Femur (tissue), 1 donor: ENCODE measurements at regions not wholly inside any gene's neighbourhood (a gene's known extent, or its start where the extent isn't known, plus 50 kb on each side); places are given as distances from the start of the nearest gene placed in this dataset.

Source experiments
- DNase-seq: peaks from one replicate; pipeline ENCODE4 v3.0.0-alpha.2; 2017

DNA sequence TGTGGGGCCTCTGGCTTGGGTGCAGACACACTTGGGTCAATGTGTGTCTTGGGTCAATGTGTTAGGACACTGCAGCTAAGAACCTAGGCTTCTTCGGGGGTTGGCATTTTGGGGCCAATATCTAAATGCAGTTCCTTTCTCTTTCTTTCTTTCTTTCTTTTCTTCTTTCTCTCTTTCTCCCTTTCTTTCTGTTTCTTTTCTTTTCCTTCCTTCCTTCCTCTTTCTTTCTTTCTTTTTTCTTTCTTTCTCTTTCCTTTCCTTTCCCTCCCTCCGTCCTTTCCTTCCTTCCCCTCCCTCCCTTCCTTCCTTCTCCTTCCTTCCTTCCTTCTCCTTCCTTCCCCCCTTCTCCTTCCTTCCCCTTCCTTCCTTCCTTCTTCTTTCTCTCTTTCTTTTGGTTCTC is 57.7 kb upstream of the OSR1 start:
- no peak for DNase-seq

GRCh38 chr2:19409046-19409445 is 50.6 kb upstream of the OSR1 start:
- no peak for DNase-seq

- DNase-seq: no peak
These were observed 50.2 kb upstream of the OSR1 start for GRCh38 chr2:19408592-19408991.
